Calu3 (cell line): ENCODE measurements at regions not wholly inside any gene's neighbourhood (a gene's known extent, or its start where the extent isn't known, plus 50 kb on each side); places are given as distances from the start of the nearest gene placed in this dataset.
"Not testable (repeated sequence)": the region's sequence is repeated elsewhere in the genome, so short reads cannot be mapped to it uniquely, and the experiment has no call there.

ENCODE experiments used
- BruUV-seq: library from RNA; stranded (reverse); fragments of 400-500 nt; replicated peaks from 2 replicates; lab custom pipeline; 2021; lab: Mats Ljungman, UMichigan
- CTCF ChIA-PET: fragments of 300-600 bp; sonication (Branson Sonifier 250); formaldehyde crosslinking; loops from one replicate; lab custom pipeline; 2022; ENCODE audit warnings: antibody characterized with exemption; lab: Charles Lee
- DNase-seq: peaks from one replicate; pipeline ENCODE4 v3.0.0; 2022
- H3K27ac Mint-ChIP-seq: one replicate; pipeline ENCODE4 v1.8.0; 2022; ENCODE audit warnings: mixed read lengths; ENCODE audit not compliant: unreplicated experiment
- H3K27me3 Mint-ChIP-seq: one replicate; pipeline ENCODE4 v1.8.0; 2022; ENCODE audit warnings: mixed read lengths; ENCODE audit not compliant: unreplicated experiment
- H3K36me3 Mint-ChIP-seq: one replicate; pipeline ENCODE4 v1.8.0; 2022; ENCODE audit warnings: mild to moderate bottlenecking, moderate library complexity, mixed read lengths; ENCODE audit not compliant: insufficient read depth, unreplicated experiment
- H3K4me1 Mint-ChIP-seq: one replicate; pipeline ENCODE4 v1.8.0; 2022; ENCODE audit warnings: mild to moderate bottlenecking, low read depth, mixed read lengths; ENCODE audit not compliant: unreplicated experiment
- H3K4me3 Mint-ChIP-seq: one replicate; pipeline ENCODE4 v1.8.0; 2022; ENCODE audit warnings: mild to moderate bottlenecking, low read depth, moderate library complexity, mixed read lengths; ENCODE audit not compliant: unreplicated experiment
- H3K9me3 Mint-ChIP-seq: one replicate; pipeline ENCODE4 v1.8.0; 2022; ENCODE audit warnings: low read depth, mixed read lengths; ENCODE audit not compliant: unreplicated experiment
- CTCF ChIP-seq: fragments of 200-600 bp; IDR thresholded peaks from one replicate; pipeline ENCODE4 v1.8.0; 2022; ENCODE audit warnings: antibody characterized with exemption; ENCODE audit not compliant: unreplicated experiment
- intact Hi-C: fragments of 100-400 bp; cut with micrococcal nuclease; formaldehyde crosslinking; loops from one replicate; pipeline ENCODE4 v1.10.0; 2022; ENCODE audit not compliant: unreplicated experiment

DNA sequence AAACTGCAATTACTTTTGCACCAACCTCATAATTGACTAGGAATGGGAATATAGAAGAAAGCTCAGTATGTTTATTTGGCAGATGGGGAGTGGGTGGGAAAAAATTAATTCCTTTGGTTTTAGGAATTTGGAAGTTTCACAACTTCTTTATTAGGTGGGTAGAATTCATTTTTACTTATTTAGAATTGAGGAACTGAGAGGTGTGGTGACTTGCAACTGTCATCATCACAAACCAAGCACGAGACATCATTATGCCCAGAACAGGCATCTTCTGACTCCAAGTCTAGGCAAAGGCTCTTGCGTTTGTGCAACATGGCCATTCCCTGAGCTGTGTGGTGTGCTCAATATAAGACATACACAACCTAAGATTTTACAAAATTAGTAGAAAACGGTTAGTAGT lies 380.0 kb downstream of the ATP23 start:
- no peaks in the 10 kb centered on the region for H3K36me3 Mint-ChIP-seq
- H3K4me1 Mint-ChIP-seq = peaks cover 13% of the 10 kb centered on the region
- no peak for DNase-seq
- TF ChIP-seq CTCF = no peak
- BruUV-seq = no TSS peak
- peaks cover 5% of the 10 kb centered on the region for H3K9me3 Mint-ChIP-seq
- H3K27me3 Mint-ChIP-seq = no peaks in the 10 kb centered on the region
- intact Hi-C loops = no loop called here
- CTCF ChIA-PET = no interaction called here
- no peak overlapping the region for H3K27ac Mint-ChIP-seq
- H3K4me3 Mint-ChIP-seq = no peak overlapping the region

DNA sequence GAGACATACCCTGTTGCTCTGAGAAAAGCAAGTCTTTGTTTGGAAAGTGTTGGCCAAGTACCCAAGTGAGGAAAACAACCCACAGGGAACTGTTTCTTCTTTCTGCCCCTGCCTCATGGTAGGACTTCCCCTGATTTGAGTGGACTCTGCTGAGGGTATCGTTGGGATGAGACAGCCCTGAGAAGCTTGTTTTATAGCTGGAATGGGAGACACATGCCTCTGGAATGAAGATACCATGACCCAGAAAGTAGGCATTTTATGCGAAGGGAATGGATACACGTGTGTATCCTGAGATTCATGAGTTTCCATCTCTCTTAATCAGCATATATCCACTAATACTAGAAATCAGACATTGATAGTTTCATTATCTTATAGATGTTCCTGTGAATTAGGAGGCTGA lies 382.3 kb downstream of the ATP23 start:
- no peak for TF ChIP-seq CTCF
- CTCF ChIA-PET = no interaction called here
- BruUV-seq = no TSS peak
- H3K27me3 Mint-ChIP-seq = no peaks in the 10 kb centered on the region
- H3K4me3 Mint-ChIP-seq = no peak overlapping the region
- no peak overlapping the region for H3K27ac Mint-ChIP-seq
- peaks cover 13% of the 10 kb centered on the region for H3K4me1 Mint-ChIP-seq
- DNase-seq = no peak
- peaks cover 3% of the 10 kb centered on the region for H3K9me3 Mint-ChIP-seq
- intact Hi-C loops = no loop called here
- H3K36me3 Mint-ChIP-seq = no peaks in the 10 kb centered on the region

GRCh38 chr12:58325561-58325960 lies 384.2 kb downstream of the ATP23 start:
- intact Hi-C loops = no loop called here
- Mint-ChIP-seq H3K27me3 (no peaks in the 10 kb centered on the region), H3K9me3 (no peaks in the 10 kb centered on the region), H3K27ac (no peak overlapping the region), H3K36me3 (no peaks in the 10 kb centered on the region), H3K4me3 (no peak overlapping the region), H3K4me1 (peaks cover 13% of the 10 kb centered on the region)
- CTCF ChIA-PET = interaction anchor here (0.7 kb wide), 1 partner anchor 11 kb away, joined by 5 read pairs; no protein-coding TSS in a partner anchor
- TF ChIP-seq CTCF = no peak
- no peak for DNase-seq
- BruUV-seq = no TSS peak

GRCh38 chr12:58326534-58326933 lies 385.2 kb downstream of the ATP23 start:
- no TSS peak for BruUV-seq
- H3K36me3 Mint-ChIP-seq = no peaks in the 10 kb centered on the region
- no peaks in the 10 kb centered on the region for H3K9me3 Mint-ChIP-seq
- TF ChIP-seq CTCF = no peak
- H3K4me3 Mint-ChIP-seq = no peak overlapping the region
- peaks cover 13% of the 10 kb centered on the region for H3K4me1 Mint-ChIP-seq
- CTCF ChIA-PET = interaction anchor here (0.7 to 0.8 kb wide), 2 partner anchors 10 kb away, joined by 3 to 5 read pairs; no protein-coding TSS in a partner anchor
- no peaks in the 10 kb centered on the region for H3K27me3 Mint-ChIP-seq
- intact Hi-C loops = no loop called here
- DNase-seq = no peak
- no peak overlapping the region for H3K27ac Mint-ChIP-seq

DNA sequence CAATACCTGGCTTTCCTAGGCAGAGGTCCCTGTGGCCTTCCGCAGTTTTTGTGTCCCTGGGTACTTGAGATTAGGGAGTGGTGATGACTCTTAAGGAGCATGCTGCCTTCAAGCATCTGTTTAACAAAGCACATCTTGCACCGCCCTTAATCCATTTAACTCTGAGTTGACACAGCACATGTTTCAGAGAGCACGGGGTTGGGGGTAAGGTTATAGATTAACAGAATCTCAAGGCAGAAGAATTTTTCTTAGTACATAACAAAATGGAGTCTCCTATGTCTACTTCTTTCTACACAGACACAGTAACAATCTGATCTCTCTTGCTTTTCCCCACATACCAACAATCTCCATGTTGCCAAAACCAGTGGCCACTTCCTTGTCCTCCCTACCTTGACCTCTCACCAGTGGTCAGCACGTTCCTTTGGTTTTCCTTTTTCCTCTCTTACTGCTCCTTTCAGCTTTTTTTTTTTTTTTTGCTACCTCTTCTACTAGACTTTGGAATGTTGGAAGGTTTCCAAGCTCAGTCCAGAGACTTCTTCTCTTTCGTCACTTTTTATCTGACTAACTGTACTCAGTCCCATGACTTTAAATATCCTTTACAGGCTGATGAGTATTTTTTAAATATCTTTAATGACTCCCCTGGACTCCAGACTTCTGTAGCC lies 395.3 kb downstream of the ATP23 start:
- not testable (repeated sequence) for BruUV-seq, H3K27me3 Mint-ChIP-seq, H3K9me3 Mint-ChIP-seq, H3K36me3 Mint-ChIP-seq
- peak overlapping the region; percentile 68 for H3K27ac Mint-ChIP-seq
- H3K4me1 Mint-ChIP-seq = peaks cover 16% of the 10 kb centered on the region
- CTCF ChIA-PET = interaction anchor here (0.6 to 1.1 kb wide), 7 partner anchors 10 to 1405 kb away, joined by 3 to 5 read pairs (median 3); no protein-coding TSS in a partner anchor
- peak overlapping the region; percentile 19 for H3K4me3 Mint-ChIP-seq
- intact Hi-C loops = loop anchor here (5.0 kb wide), 1 partner anchor 616 kb away; no protein-coding TSS in a partner anchor
- DNase-seq = peak; percentile 22

GRCh38 chr12:58337539-58337938 lies 396.2 kb downstream of the ATP23 start:
- CTCF ChIA-PET = interaction anchor here (1.1 kb wide), 1 partner anchor 11 kb away, joined by 3 read pairs; no protein-coding TSS in a partner anchor
- peak overlapping the region; percentile 68 for H3K27ac Mint-ChIP-seq
- intact Hi-C loops = loop anchor here (5.0 kb wide), 1 partner anchor 615 kb away; no protein-coding TSS in a partner anchor

More at GRCh38 chr12:58337539-58337938, 396.2 kb downstream of the ATP23 start:
- not testable (repeated sequence) for H3K4me3 Mint-ChIP-seq, H3K9me3 Mint-ChIP-seq, BruUV-seq, DNase-seq, H3K27me3 Mint-ChIP-seq, H3K36me3 Mint-ChIP-seq
- peaks cover 24% of the 10 kb centered on the region for H3K4me1 Mint-ChIP-seq
